ENCODE measurements at regions not wholly inside any gene's neighbourhood (a gene's known extent, or its start where the extent isn't known, plus 50 kb on each side); places are given as distances from the start of the nearest gene placed in this dataset.
A peak's percentile ranks its signal among the peaks of the same experiment; 100 is the strongest.

GRCh38 chr5:114702731-114703130 is 340.9 kb downstream of the KCNN2 start:
- DNase-seq (no peak), ATAC-seq (no peak)
- intact Hi-C loops (cut with DNase I): no loop called here

GRCh38 chr5:114702136-114702535 is 340.3 kb downstream of the KCNN2 start:
- ATAC-seq: no peak
- intact Hi-C loops (cut with DNase I): no loop called here
- no peak for DNase-seq

GRCh38 chr5:114700823-114701222 is 339.0 kb downstream of the KCNN2 start:
- DNase-seq (no peak), ATAC-seq (no peak)
- intact Hi-C loops (cut with DNase I): no loop called here

- DNase-seq (no peak), ATAC-seq (no peak)
- intact Hi-C loops (cut with DNase I): no loop called here
Measured at GRCh38 chr5:114695292-114695904, 333.5 kb downstream of the KCNN2 start.

- ATAC-seq: peak in 1 of 2 donors; percentile 96
- DNase-seq: no peak
- intact Hi-C loops (cut with DNase I): no loop called here
Measured at GRCh38 chr5:114686356-114686755, 324.5 kb downstream of the KCNN2 start.

GRCh38 chr5:114678778-114679177 is 316.9 kb downstream of the KCNN2 start:
- DNase-seq: no peak
- ATAC-seq: no peak
- intact Hi-C loops (cut with DNase I): no loop called here

- no peak for ATAC-seq
- intact Hi-C loops (cut with DNase I): no loop called here
- DNase-seq: no peak
Measured at GRCh38 chr5:114665551-114665950, 303.7 kb downstream of the KCNN2 start.

GRCh38 chr5:114660791-114661190 is 298.9 kb downstream of the KCNN2 start:
- ATAC-seq (no peak), DNase-seq (no peak)
- intact Hi-C loops (cut with DNase I): no loop called here

- no peak for DNase-seq
- intact Hi-C loops (cut with DNase I): no loop called here
Measured at GRCh38 chr5:114658194-114658593, 296.3 kb downstream of the KCNN2 start.

GRCh38 chr5:114657342-114658130 is 295.7 kb downstream of the KCNN2 start:
- ATAC-seq (no peak), DNase-seq (no peak)
- intact Hi-C loops (cut with DNase I): no loop called here

More at GRCh38 chr5:114658194-114658593, 296.3 kb downstream of the KCNN2 start:
- peak in 1 of 2 donors; percentile 61 for ATAC-seq

- ATAC-seq: no peak
- intact Hi-C loops (cut with DNase I): no loop called here
- DNase-seq: no peak
Measured at GRCh38 chr5:114649878-114650277, 288.0 kb downstream of the KCNN2 start.

- intact Hi-C loops (cut with DNase I): no loop called here
- DNase-seq (no peak), ATAC-seq (no peak)
Measured at GRCh38 chr5:114648940-114649339, 287.1 kb downstream of the KCNN2 start.

- no peak for DNase-seq
- intact Hi-C loops (cut with DNase I): no loop called here
- ATAC-seq: no peak
Measured at GRCh38 chr5:114644576-114644975, 282.7 kb downstream of the KCNN2 start.

GRCh38 chr5:114636271-114636670 is 274.4 kb downstream of the KCNN2 start:
- intact Hi-C loops (cut with DNase I): no loop called here
- no peak for DNase-seq

GRCh38 chr5:114634967-114635901 is 273.4 kb downstream of the KCNN2 start:
- intact Hi-C loops (cut with DNase I): no loop called here
- DNase-seq (no peak), ATAC-seq (no peak)

More at GRCh38 chr5:114636271-114636670, 274.4 kb downstream of the KCNN2 start:
- ATAC-seq: no peak

- intact Hi-C loops (cut with DNase I): no loop called here
- ATAC-seq (no peak), DNase-seq (no peak)
Measured at GRCh38 chr5:114634517-114634916, 272.6 kb downstream of the KCNN2 start.

- no peak for ATAC-seq
- DNase-seq: no peak
- intact Hi-C loops (cut with DNase I): no loop called here
Measured at GRCh38 chr5:114612406-114612805, 250.5 kb downstream of the KCNN2 start.

- ATAC-seq (no peak), DNase-seq (no peak)
- intact Hi-C loops (cut with DNase I): no loop called here
Measured at GRCh38 chr5:114581136-114581535, 219.3 kb downstream of the KCNN2 start.

GRCh38 chr5:114565871-114566270 is 204.0 kb downstream of the KCNN2 start:
- no peak for DNase-seq
- intact Hi-C loops (cut with DNase I): no loop called here
- no peak for ATAC-seq

- DNase-seq (no peak), ATAC-seq (no peak)
- intact Hi-C loops (cut with DNase I): no loop called here
Measured at GRCh38 chr5:114565139-114565538, 203.3 kb downstream of the KCNN2 start.

Measured in left cardiac atrium (tissue), 4 donors.